Neural progenitor cell (in vitro differentiated cells): ENCODE measurements at regions not wholly inside any gene's neighbourhood (a gene's known extent, or its start where the extent isn't known, plus 50 kb on each side); places are given as distances from the start of the nearest gene placed in this dataset.

Experiments used
- DNase-seq: peaks from one replicate; pipeline ENCODE4 v3.0.0-alpha.2; 2016; ENCODE audit warnings: low spot score
- H2AFZ ChIP-seq: fragments of 200-600 bp; sonication (generic); replicated peaks from 2 replicates; pipeline ENCODE4 v1.6.1; 2016; ENCODE audit warnings: antibody characterized with exemption
- H3F3A ChIP-seq: fragments of 200-600 bp; sonication (generic); 2 replicates; pipeline ENCODE4 v1.6.1; 2016; ENCODE audit warnings: antibody characterized with exemption, low read depth
- H3K27ac ChIP-seq: fragments of 200-600 bp; sonication (generic); 2 replicates; pipeline ENCODE4 v1.5.1; 2016; ENCODE audit warnings: mild to moderate bottlenecking
- H3K27me3 ChIP-seq: fragments of 200-600 bp; sonication (generic); 2 replicates; pipeline ENCODE4 v1.6.1; 2016; ENCODE audit warnings: mild to moderate bottlenecking, moderate library complexity
- H3K36me3 ChIP-seq: fragments of 200-600 bp; sonication (generic); 2 replicates; pipeline ENCODE4 v1.5.1; 2016
- H3K4me1 ChIP-seq: fragments of 200-600 bp; sonication (generic); 2 replicates; pipeline ENCODE4 v1.6.1; 2016; ENCODE audit warnings: mixed run types
- H3K4me2 ChIP-seq: fragments of 200-600 bp; sonication (generic); 2 replicates; pipeline ENCODE4 v1.6.1; 2016
- H3K4me3 ChIP-seq: fragments of 200-600 bp; sonication (generic); 2 replicates; pipeline ENCODE4 v1.5.1; 2016
- H3K79me2 ChIP-seq: fragments of 200-600 bp; sonication (generic); 2 replicates; pipeline ENCODE4 v1.6.1; 2016; ENCODE audit warnings: low read depth
- H3K9ac ChIP-seq: fragments of 200-600 bp; sonication (generic); 2 replicates; pipeline ENCODE4 v1.6.1; 2016
- H3K9me3 ChIP-seq: fragments of 200-600 bp; sonication (generic); 2 replicates; pipeline ENCODE4 v1.5.1; 2016; ENCODE audit warnings: low read depth
- H4K20me1 ChIP-seq: fragments of 200-600 bp; sonication (generic); 2 replicates; pipeline ENCODE4 v1.6.1; 2016; ENCODE audit warnings: low read depth
- H3K27ac Mint-ChIP-seq: 3 replicates; pipeline ENCODE4 v1.8.0; 2021; ENCODE audit warnings: mixed read lengths
- H3K27me3 Mint-ChIP-seq: 2 replicates; pipeline ENCODE4 v1.8.0; 2022; ENCODE audit warnings: low read depth, mild to moderate bottlenecking, inconsistent platforms, moderate library complexity, mixed read lengths; ENCODE audit not compliant: insufficient read depth
- H3K36me3 Mint-ChIP-seq: 3 replicates; pipeline ENCODE4 v1.8.0; 2021; ENCODE audit warnings: mixed read lengths
- H3K4me1 Mint-ChIP-seq: 3 replicates; pipeline ENCODE4 v1.8.0; 2021; ENCODE audit warnings: mixed read lengths
- H3K4me3 Mint-ChIP-seq: 3 replicates; pipeline ENCODE4 v1.8.0; 2021; ENCODE audit warnings: mild to moderate bottlenecking, moderate library complexity, mixed read lengths
- H3K9me3 Mint-ChIP-seq: 3 replicates; pipeline ENCODE4 v1.8.0; 2020; ENCODE audit warnings: mixed read lengths
- CTCF ChIP-seq: fragments of 200-600 bp; sonication (generic); IDR thresholded peaks from 2 replicates; pipeline ENCODE4 v1.5.1; 2017; ENCODE audit warnings: antibody characterized with exemption, mild to moderate bottlenecking
- EZH2 ChIP-seq: fragments of 200-600 bp; sonication (generic); IDR thresholded peaks from 2 replicates; pipeline ENCODE4 v1.6.1; 2017; ENCODE audit warnings: antibody characterized with exemption, mild to moderate bottlenecking, moderate library complexity
- EZH2phosphoT487 ChIP-seq: fragments of 200-600 bp; sonication (generic); IDR thresholded peaks from 2 replicates; pipeline ENCODE4 v1.6.1; 2017; ENCODE audit warnings: antibody characterized with exemption

GRCh38 chr7:119692541-119692940 lies 580.4 kb upstream of the KCND2 start:
- H3K36me3 Mint-ChIP-seq: no peaks in the 10 kb centered on the region
- Histone ChIP-seq H3F3A (no peaks in the 10 kb centered on the region), H4K20me1 (no peaks in the 10 kb centered on the region), H3K4me3 (no peak overlapping the region), H3K36me3 (no peaks in the 10 kb centered on the region), H3K27ac (no peak overlapping the region), H3K27me3 (no peaks in the 10 kb centered on the region), H3K9me3 (no peaks in the 10 kb centered on the region), H2AFZ (no peak overlapping the region), H3K4me1 (no peaks in the 10 kb centered on the region), H3K79me2 (no peaks in the 10 kb centered on the region), H3K4me2 (no peak overlapping the region), H3K9ac (no peak overlapping the region)
- no peak for TF ChIP-seq EZH2phosphoT487
- TF ChIP-seq EZH2: no peak
- TF ChIP-seq CTCF: no peak
- H3K27me3 Mint-ChIP-seq: no peaks in the 10 kb centered on the region
- no peak for DNase-seq
- H3K9me3 Mint-ChIP-seq: peaks cover 4% of the 10 kb centered on the region
- no peak overlapping the region for H3K4me3 Mint-ChIP-seq
- no peak overlapping the region for H3K27ac Mint-ChIP-seq
- H3K4me1 Mint-ChIP-seq: no peaks in the 10 kb centered on the region

- H3K27me3 ChIP-seq: no peaks in the 10 kb centered on the region
- no peaks in the 10 kb centered on the region for H3F3A ChIP-seq
- H3K27ac ChIP-seq: no peak overlapping the region
- no peaks in the 10 kb centered on the region for H3K36me3 ChIP-seq
- Mint-ChIP-seq H3K27me3 (no peaks in the 10 kb centered on the region), H3K36me3 (no peaks in the 10 kb centered on the region), H3K9me3 (peaks cover 4% of the 10 kb centered on the region), H3K27ac (no peak overlapping the region), H3K4me1 (no peaks in the 10 kb centered on the region), H3K4me3 (no peak overlapping the region)
- H3K9me3 ChIP-seq: no peaks in the 10 kb centered on the region
- no peaks in the 10 kb centered on the region for H3K4me1 ChIP-seq
- no peak overlapping the region for H2AFZ ChIP-seq
- H3K4me3 ChIP-seq: no peak overlapping the region
- no peaks in the 10 kb centered on the region for H3K79me2 ChIP-seq
- no peak for DNase-seq
- TF ChIP-seq EZH2phosphoT487 (no peak), CTCF (no peak), EZH2 (no peak)
- H4K20me1 ChIP-seq: no peaks in the 10 kb centered on the region
- H3K4me2 ChIP-seq: no peak overlapping the region
- H3K9ac ChIP-seq: no peak overlapping the region
These were observed 578.5 kb upstream of the KCND2 start for GRCh38 chr7:119694506-119694905.

- H3K4me1 Mint-ChIP-seq: no peaks in the 10 kb centered on the region
- no peaks in the 10 kb centered on the region for H3K36me3 ChIP-seq
These were observed 576.6 kb upstream of the KCND2 start for GRCh38 chr7:119696336-119696735.

More at GRCh38 chr7:119696336-119696735, 576.6 kb upstream of the KCND2 start:
- H3K4me2 ChIP-seq: no peak overlapping the region
- no peaks in the 10 kb centered on the region for H4K20me1 ChIP-seq
- H3K79me2 ChIP-seq: no peaks in the 10 kb centered on the region
- no peak for DNase-seq
- TF ChIP-seq EZH2phosphoT487 (no peak), CTCF (no peak), EZH2 (no peak)
- no peaks in the 10 kb centered on the region for H3F3A ChIP-seq
- no peak overlapping the region for H3K4me3 ChIP-seq
- H3K9me3 ChIP-seq: no peaks in the 10 kb centered on the region
- no peak overlapping the region for H2AFZ ChIP-seq
- H3K9me3 Mint-ChIP-seq: peaks cover 4% of the 10 kb centered on the region
- H3K27ac Mint-ChIP-seq: no peak overlapping the region
- H3K27me3 ChIP-seq: no peaks in the 10 kb centered on the region
- no peak overlapping the region for H3K27ac ChIP-seq
- no peak overlapping the region for H3K9ac ChIP-seq
- no peak overlapping the region for H3K4me3 Mint-ChIP-seq
- no peaks in the 10 kb centered on the region for H3K4me1 ChIP-seq
- H3K36me3 Mint-ChIP-seq: no peaks in the 10 kb centered on the region
- no peaks in the 10 kb centered on the region for H3K27me3 Mint-ChIP-seq
